HG03558 (cell line): ENCODE measurements at regions not wholly inside any gene's neighbourhood (a gene's known extent, or its start where the extent isn't known, plus 50 kb on each side); places are given as distances from the start of the nearest gene placed in this dataset.
"Not testable (repeated sequence)": the region's sequence is repeated elsewhere in the genome, so short reads cannot be mapped to it uniquely, and the experiment has no call there.

Source experiments
- ATAC-seq: cut with Tn5 transposase; IDR thresholded peaks from one replicate; pipeline ENCODE4 v1.9.1; 2021; ENCODE audit warnings: moderate number of reproducible peaks; ENCODE audit not compliant: unreplicated experiment; ENCODE audit errors: extremely low read depth

DNA sequence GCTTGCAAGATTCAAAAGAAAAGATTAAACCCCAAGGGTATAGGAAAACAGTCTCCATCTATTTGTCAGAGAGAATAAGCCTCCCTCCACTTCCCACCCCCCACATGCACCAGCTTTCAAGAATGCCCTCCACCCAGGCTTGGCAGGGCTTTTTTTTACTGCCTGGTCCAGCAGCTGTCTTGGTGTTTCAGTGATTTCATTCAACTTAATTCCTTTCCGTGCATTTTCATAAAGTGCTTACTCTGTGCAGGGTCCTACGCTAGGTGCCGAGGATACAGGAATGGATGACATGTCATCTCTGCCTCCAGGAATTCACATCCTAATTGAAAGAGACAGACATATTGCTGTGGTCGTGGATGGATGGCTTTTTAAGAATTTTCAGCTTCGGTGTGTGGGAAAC is 117.9 kb downstream of the LRATD1 start:
- ATAC-seq = no peak

DNA sequence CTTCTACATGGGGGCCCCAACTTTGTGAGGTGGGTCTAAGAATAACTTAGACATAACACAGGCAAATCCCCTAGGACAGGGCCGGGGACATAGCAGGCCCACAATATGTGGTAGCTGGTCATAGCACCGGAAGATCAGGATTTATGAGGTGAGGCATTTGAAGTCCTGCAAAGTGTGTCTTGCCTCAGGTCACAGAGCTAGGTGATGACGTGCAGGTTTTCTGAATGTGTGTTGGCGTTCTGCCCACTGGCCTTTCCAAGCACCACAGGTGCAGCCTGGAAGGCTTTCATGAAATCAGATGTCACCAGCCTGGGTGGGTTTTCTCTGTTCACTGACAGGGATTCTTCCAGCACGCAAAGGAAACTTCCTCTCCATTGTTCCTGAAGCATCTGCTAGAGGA is 119.1 kb downstream of the LRATD1 start:
- no peak for ATAC-seq

DNA sequence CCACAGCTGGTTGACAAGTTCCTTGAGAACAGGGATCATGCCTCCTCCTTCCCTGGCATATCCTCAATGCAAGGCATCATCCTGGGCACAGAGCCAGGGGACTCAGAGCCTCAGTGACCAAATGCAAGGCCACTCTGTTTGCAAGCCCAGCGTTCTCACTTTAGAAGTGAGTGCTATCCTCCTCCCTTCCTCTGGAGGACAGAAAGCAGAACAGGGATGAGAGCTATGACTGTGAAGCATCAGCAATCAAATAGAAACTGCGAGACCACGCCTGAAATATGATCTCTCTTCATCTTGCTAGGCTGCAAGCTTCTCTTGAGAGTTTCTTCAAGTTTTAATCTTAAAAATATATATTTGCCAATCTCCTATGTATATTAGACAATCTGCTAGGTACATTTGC is 119.8 kb downstream of the LRATD1 start:
- ATAC-seq = no peak

DNA sequence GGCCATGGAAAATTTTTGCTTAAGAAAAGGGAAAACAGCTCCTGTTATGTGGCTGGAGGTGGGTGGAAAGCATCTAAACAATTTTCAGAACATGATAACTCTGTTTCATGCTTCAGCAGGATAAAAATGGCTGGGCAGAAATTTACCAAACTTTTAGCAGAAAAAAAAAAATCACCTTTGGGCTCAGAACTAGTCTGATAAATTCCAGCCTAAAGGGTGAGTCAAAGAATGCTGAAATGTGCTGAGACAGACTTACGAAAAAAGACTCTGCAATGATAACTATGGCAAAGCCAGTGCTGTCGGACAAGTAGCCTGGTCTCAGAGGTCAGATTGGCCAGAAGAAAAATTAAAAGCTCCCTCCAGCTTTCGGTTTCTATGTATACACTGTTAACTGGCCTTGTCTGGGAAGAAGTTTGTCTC is 123.6 kb downstream of the LRATD1 start:
- ATAC-seq = no peak

DNA sequence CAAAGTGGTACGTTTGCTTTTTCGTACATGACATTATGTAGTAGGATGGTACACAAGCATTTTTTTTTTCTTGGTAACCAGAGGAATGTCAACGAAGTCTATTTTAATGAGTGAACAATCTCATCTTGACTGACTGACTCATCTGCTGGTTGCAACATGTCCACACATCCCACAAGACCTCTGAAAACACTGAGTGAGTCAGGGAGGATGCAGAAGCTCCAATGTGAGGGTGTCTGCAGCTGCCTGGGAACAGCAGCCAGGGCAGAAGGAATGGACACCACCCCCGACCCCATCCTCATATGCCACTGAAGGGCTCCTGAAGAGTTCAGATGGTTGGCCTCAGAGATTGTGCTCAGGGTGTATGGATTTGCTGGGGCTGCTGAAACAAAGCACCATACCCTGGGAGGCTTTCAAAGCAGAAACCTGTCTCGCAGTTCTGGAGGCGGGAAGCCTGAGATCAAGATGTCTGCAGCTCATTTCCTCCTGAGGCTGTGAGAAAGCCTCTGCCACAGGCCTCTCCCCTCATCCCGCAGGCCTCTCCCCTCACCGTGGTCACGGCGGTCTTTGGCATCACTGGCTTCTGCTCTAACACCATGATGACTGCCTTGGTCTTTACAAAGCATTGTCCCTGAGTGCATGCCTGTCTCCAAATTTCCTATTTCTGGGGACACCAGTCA is 124.6 kb downstream of the LRATD1 start:
- ATAC-seq = no peak

DNA sequence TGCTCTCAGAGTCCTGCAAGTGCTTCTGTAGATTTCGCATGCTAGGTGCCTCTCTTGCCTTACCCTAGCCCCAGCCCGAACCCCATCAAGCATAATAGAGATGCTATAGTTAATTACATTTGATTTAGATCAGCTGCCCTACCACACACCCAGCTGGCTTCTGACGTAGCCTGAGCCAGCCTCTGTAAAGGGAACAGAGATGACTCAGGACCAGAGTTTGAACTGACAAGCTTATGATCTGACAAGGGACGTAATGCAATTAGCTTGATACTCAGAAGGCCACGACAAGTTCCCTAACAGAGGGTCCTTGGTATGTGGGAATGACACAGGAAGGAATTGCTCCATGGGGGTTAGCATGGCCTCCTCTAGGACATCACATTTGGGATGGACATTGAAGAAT is 126.6 kb downstream of the LRATD1 start:
- ATAC-seq = no peak

DNA sequence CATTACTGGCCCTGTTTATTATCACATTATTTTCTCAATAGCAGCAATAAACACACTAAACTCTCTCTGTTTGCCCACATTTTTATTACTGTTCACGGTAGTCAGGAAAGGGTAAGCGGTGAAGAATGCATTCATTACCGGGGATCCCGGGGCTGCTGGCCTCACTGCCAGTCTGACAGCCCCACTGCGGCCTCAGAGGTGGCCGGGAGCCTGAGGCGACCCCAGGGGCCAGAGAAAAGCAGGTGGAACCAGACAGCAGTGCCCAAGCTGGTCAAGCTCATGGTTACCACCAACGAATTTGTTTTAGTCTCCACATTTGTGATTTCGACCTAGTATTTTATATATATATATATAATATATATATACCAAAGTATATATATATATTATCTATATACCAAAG is 127.7 kb downstream of the LRATD1 start:
- no peak for ATAC-seq

DNA sequence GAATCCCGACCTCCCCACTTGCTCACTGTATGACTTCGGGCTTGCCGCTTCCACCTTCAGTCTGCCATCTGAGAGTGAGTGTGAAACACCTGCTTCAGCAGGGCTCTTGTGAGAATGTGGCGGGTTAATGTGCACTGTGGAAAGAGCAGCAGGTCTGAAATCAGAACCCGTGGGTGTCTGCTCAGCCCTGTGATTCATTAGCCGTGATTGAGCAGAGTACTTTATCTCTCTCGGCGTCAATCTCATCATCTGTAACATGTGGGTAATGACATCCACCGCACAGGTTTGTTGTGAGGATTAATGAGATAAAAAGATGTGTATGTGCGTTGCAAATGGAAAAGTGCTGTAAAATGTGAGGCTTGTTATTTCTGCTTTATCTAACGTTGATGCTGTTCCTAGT is 128.6 kb downstream of the LRATD1 start:
- ATAC-seq = no peak

DNA sequence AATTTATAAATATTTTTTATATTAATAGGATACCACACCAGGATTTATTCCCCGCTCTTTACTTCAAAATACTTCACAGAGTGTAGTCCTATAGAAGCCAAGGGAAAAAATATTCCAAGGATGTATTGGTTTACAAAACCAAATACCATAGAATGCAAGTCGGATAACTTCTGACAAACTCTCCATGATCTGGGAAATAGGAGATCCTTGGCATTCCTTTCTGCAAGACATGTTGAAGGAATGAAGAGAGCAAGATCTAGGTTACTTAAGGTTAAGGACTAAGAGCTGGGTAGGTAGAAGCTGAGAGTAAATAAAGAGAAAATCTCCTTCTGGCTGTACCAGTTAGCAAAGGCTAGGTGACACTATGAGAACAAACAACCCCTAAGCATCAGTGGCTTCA is 141.2 kb downstream of the LRATD1 start:
- no peak for ATAC-seq

DNA sequence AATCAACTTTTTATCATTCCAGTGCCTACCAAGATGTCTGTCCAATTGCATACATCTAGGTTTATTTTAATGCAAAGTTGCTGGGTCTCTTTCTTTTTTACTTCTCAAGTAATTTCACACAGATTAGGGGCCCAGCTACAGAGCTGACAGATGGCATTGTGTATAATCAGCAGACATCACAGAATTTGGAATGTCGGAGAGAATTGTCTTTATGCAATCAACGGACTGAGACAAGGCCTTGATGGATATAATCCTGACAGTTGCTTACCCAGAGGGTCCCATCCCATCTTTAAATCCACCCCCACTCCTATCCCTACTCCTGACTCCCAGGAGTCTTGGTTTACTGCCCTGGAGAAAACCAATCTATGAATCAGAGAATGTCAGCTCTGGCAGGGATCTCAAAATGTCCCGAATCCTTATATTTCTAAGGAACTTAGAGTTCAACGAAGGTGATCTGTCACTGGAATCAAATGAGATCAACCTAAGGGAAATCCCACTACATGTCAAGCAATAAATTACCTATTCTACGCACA is 142.0 kb downstream of the LRATD1 start:
- no peak for ATAC-seq

DNA sequence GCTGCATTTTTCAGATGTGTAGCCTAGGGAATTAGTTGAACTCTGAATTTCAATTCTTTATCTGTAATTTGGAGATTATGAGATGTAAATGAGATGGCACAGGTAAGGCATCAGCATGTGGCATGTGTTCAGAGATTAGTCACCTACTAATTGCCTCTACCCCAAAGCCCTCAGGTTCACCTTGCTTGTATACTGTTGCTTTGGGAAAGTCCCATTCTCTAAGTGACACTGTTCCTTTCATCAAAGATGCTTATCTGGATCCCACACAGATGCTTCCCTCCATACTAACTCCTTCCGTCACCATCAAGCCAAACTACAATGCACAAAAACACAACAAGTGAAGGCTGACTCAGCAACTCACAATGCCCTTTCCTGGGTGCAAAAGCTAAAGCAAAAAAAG is 143.7 kb downstream of the LRATD1 start:
- no peak for ATAC-seq

DNA sequence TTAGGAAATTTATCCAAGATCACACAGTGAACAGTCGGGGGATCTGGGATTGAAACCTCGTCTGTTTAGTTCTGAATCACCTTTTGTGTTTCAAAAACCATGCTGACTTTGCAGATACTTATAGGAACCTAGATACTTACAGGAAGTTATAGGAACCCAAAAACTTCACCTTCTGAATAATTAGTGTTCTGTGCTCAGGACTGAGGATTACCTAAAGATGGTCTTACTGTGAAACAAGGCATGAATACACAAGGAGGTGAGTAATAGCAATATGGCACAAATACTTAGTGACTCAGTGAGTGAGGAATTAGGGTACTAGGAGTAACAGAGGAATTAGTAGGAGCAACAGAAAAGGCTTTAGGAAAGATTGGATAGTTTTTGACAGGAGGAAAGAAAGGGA is 145.5 kb downstream of the LRATD1 start:
- ATAC-seq = no peak

DNA sequence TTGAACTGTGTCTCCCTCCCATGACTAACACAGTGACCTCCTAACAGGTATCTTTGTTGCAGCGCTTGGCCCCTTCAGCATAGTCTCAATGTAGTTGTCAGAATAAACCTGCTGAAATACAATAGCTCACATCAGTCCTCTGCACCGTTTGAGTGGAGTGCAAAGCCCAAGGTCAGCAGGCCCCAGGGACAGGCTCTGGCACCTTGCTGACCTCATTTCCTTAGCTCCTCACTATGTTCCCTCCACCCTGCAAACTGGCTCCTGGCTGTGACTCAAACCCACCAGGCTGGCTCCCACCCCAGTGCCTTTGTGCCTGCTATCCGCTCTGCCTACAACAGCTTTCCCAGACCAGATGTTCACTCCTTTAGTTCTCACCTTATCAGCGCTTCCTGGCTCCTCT is 146.7 kb downstream of the LRATD1 start:
- ATAC-seq = no peak

DNA sequence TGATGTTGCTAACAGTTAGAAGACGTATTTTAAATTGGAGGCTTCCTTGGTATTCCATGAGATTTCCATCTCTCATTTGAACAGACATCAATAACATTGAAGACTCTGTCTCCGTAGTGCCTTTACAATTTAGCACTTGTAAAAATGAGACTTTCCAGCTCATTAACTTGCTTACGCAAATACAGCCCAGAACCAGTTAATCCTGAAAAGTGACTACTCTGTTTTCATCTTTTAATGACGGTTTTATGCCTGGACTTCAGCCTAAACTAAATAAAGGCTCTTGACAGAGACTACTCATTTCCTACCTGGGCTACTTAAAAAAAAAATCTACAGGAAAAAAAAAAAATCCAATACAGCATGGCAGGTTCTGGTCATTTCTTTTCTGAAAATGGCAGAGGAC is 148.6 kb downstream of the LRATD1 start:
- ATAC-seq = no peak

DNA sequence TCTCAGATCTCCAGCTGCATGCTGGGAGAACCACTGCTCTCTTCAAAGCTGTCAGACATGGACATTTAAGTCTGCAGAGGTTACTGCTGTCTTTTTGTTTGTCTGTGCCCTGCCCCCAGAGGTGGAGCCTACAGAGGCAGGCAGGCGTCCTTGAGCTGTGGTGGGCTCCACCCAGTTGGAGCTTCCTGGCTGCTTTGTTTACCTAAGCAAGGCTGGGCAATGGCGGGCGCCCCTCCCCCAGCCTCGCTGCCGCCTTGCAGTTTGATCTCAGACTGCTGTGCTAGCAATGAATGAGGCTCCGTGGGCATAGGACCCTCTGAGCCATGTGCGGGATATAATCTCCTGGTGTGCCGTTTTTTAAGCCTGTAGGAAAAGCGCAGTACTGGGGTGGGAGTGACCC is 156.3 kb downstream of the LRATD1 start:
- ATAC-seq = not testable (repeated sequence)

DNA sequence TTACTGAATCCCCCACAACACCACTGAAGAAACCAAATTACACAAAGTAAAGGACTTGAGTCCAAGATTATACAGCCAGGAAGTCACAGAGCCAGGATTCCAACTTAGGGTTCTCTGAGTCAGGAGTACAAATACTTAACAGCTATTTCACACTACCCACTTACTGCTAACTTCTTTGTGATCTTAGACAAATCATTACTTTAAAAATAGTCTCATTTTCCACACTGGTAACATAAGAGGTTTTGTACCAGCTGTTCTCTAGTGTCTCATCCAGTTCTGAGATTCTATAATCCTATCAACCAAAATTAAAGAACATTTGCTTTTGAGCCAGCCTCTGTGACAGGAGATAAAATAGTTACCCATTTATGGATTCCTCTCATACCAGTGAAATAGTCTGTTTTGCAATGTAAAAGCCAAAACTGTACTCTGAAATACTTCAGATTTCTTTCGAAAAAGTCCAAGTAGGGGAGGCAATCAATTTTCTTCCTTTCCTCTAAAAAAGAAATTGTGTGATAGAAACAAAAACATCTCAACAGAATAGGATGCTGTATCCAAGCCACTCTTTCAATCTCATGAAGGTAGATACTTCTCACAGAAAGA is 157.6 kb downstream of the LRATD1 start:
- no peak for ATAC-seq

DNA sequence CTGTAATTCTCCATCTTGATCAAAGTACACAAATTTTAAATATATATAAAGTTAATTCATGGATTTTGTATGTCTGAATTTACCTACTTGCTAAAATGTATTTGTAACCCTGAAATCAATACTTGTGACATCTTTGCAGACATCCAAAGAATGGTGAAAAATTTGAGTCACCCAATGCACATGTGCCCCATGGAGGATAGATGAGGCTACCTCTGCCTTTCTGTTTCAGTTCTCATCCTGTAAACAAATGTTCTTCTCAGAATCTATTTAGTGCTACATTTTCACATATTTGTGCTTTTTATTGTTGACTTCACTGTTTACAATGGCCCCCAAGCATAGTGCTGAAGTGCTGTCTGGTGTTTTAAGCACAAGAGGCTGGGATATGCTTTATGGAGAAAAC is 171.5 kb downstream of the LRATD1 start:
- ATAC-seq = no peak

DNA sequence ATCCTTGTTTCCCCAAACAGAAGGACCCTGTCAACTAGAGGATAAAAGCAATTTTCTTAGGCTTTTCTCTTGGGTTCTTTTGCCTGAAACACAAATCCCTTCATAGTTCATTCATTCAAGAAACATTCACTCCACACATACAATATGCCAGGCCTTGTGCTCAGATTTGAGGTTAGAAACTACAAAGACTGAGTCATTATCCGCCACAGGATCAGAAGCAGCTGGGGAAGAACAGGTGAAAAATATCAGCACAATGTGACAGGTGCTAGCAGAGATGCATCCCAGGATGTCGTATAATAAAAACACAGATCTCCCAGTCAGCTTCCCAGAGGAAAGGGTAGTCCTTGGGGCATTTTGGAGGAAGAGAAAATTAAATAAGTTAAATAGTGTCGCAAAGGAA is 172.4 kb downstream of the LRATD1 start:
- ATAC-seq = no peak

DNA sequence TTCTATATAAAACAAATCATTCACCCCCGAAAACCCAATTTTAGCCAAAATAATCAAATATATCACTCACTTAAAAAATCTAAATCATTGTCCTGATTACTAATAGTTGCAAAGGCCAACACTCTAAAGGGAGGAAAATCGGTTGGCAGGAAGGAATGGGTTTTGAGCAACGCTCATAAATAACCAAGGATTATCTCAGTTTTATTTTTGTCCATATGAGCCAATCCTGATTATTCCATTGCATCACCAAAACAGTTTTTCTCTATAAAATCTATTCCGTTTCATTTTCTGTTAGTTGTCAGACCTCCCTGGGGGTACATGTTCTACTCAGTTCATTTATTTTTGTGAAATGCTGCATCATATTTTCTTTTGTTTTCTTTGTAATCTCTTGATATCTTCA is 174.1 kb downstream of the LRATD1 start:
- no peak for ATAC-seq

DNA sequence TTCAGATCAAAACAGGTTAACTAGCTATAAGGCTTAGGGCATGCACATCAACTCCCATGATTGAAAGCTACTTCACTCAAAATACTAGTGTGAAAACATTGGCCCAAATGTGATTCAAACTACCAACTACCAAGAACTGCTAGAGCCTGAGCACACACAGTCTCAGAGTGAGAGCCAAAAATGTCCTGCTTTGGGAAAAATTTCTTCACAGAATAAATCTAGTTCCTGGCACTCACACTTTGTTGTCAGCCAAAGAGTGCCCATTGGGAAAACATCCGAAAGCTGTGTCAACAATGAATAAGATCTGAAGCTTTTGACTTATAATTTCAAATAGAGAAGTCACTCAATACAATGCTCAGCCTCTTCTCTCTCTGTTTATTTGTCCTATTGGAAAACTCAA is 182.7 kb downstream of the LRATD1 start:
- ATAC-seq = no peak

DNA sequence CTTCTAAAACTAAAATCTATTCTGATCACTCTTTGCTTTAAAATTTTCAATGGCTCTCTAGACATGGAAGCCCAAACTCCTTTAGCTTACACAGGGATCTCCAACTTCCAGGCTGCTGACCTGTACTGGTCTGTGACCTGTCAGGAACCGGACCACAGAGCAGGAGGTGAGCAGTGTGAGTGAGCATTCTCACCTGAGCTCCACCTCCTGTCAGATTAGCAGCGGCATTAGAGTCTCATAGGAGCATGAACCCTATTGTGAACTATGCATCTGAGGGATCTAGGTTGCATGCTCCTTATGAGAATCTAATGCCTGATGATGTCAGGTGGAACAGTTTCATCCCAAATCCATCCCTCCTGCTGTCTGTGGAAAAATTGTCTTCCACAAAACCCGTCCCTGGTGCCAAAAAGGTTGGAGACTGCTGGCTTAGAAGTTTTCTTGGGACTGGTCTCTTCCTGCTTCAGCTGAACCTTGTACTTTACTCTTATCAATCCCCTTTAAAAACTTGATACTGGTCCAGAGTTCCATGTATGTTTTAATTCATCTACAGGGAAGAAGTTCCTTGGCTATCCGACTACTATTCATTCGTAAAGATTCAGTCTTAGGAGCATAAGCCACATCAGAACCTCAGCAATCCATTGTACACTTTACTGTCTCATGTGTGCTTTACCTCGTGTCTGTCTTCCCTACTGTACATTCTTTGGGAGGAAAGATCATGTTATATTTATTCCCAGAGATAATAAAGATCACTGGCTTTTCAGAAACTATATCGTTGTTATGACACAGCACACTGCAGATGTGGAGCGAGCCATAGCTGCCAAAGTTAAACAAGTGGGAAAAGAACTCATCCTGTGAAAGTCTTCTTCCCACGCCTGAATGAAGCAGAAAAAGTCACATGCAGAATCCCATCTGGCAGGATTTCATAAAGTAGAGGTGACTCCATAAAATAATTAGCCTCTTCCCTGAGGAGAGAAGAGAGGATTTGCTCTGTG is 183.8 kb downstream of the LRATD1 start:
- no peak for ATAC-seq
